Spinal cord (tissue), 9 donors: ENCODE measurements at regions not wholly inside any gene's neighbourhood (a gene's known extent, or its start where the extent isn't known, plus 50 kb on each side); places are given as distances from the start of the nearest gene placed in this dataset.
"Not testable (repeated sequence)": the region's sequence is repeated elsewhere in the genome, so short reads cannot be mapped to it uniquely, and the experiment has no call there.

Experiments used
- DNase-seq, 6 donors: peaks; one replicate each; pipeline versions ENCODE4 v3.0.0 to v3.0.0-alpha.2; 2013 to 2015; ENCODE audit warnings: low spot score in 6 of 6, low read depth in 4 of 6
- H3K27ac ChIP-seq: one replicate; pipeline ENCODE4 v1.5.1; 2013; ENCODE audit warnings: low read depth, low read length, control low read depth
- H3K27me3 ChIP-seq: one replicate; pipeline ENCODE4 v1.6.1; 2013; ENCODE audit warnings: low read length; ENCODE audit not compliant: control insufficient read depth, insufficient read depth
- H3K36me3 ChIP-seq: one replicate; pipeline ENCODE4 v1.6.1; 2013; ENCODE audit warnings: low read length; ENCODE audit not compliant: control insufficient read depth, insufficient read depth
- H3K4me1 ChIP-seq: one replicate; pipeline ENCODE4 v1.6.1; 2013; ENCODE audit warnings: low read length; ENCODE audit not compliant: control insufficient read depth, insufficient read depth
- H3K4me3 ChIP-seq: one replicate; pipeline ENCODE4 v1.5.1; 2013; ENCODE audit warnings: low read depth, low read length, control low read depth
- H3K9me3 ChIP-seq: one replicate; pipeline ENCODE4 v1.6.1; 2013; ENCODE audit warnings: low read length; ENCODE audit not compliant: control insufficient read depth, insufficient read depth
- WGBS: methylation state at CpG from one replicate; pipeline ENCODE4 v1.1.5; 2013; ENCODE audit warnings: missing lambda C conversion rate; ENCODE audit not compliant: insufficient coverage; 5-methylcytosine and 5-hydroxymethylcytosine counted together
- donor health status: healthy.

DNA sequence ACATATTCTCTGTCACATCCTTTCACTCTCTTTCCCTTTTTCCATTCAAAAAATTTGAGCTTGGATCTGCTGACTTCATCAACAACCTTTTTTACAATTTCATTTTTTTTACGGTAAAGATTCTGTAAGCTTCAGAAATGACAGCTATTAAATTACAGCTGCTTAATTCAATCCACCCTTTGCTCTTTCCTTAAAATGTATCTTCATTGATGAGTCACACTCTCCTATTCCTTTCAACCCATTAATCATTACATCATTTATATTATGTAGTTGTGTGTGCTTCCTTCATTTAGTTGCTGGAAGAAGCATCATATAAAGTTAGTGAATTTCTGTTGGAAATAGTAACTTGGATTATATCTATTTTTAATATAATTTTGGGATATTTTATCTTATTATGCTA is 67.1 kb upstream of the MAGI2 start:
- no peaks in the 10 kb centered on the region for H3K36me3 ChIP-seq
- 100% methylated on average over 1 of the region's 1 CpG for WGBS
- no peaks in the 10 kb centered on the region for H3K27me3 ChIP-seq
- H3K9me3 ChIP-seq, result no peaks in the 10 kb centered on the region
- H3K4me1 ChIP-seq, result no peaks in the 10 kb centered on the region
- no peak for DNase-seq
- H3K4me3 ChIP-seq, result no peak overlapping the region
- no peak overlapping the region for H3K27ac ChIP-seq

- Histone ChIP-seq H3K27me3 (no peaks in the 10 kb centered on the region), H3K4me3 (no peak overlapping the region), H3K4me1 (no peaks in the 10 kb centered on the region), H3K27ac (no peak overlapping the region), H3K36me3 (no peaks in the 10 kb centered on the region), H3K9me3 (no peaks in the 10 kb centered on the region)
- WGBS, result 90% methylated on average over 2 of the region's 3 CpGs
- DNase-seq, result no peak
These were observed 61.9 kb upstream of the MAGI2 start for GRCh38 chr7:79515358-79515757.

DNA sequence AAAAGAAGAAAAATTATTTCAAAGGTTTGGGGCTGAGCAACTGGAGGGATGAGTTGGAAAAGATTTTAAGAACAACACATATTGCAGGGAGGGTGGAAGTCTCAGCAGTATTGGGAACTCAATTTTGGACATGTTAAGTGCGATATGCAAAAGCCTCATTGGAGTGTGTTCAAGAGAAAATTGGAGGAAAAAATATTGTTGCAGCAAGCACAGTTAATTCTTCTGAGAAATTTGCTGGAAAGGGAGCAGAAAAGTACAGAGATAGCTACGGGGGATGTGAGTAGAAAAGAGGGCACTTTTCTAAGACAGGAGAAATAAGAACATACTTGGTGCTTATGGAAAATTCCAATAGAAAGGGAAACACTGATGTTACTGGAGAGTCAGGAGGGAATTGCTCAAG is 59.8 kb upstream of the MAGI2 start:
- Histone ChIP-seq H3K36me3 (no peaks in the 10 kb centered on the region), H3K27me3 (no peaks in the 10 kb centered on the region), H3K27ac (no peak overlapping the region), H3K4me3 (no peak overlapping the region), H3K9me3 (no peaks in the 10 kb centered on the region), H3K4me1 (no peaks in the 10 kb centered on the region)
- DNase-seq, result peak in 1 of 6 donors; percentile 81
- 83% methylated on average over 2 of the region's 2 CpGs for WGBS

GRCh38 chr7:79512261-79512660 is 58.8 kb upstream of the MAGI2 start:
- Histone ChIP-seq H3K27me3 (no peaks in the 10 kb centered on the region), H3K4me3 (no peak overlapping the region), H3K4me1 (no peaks in the 10 kb centered on the region), H3K9me3 (no peaks in the 10 kb centered on the region), H3K36me3 (no peaks in the 10 kb centered on the region), H3K27ac (no peak overlapping the region)
- WGBS, result no CpG with 5 or more reads among the region's 3 CpGs
- DNase-seq, result peak in 1 of 6 donors; percentile 39

GRCh38 chr7:79511056-79511455 is 57.6 kb upstream of the MAGI2 start:
- not testable (repeated sequence) for H3K9me3 ChIP-seq, H3K4me3 ChIP-seq, H3K27ac ChIP-seq, DNase-seq, H3K4me1 ChIP-seq, H3K36me3 ChIP-seq, H3K27me3 ChIP-seq
- no CpG with 5 or more reads among the region's 1 CpG for WGBS

- H3K9me3 ChIP-seq, result no peaks in the 10 kb centered on the region
These were observed 53.7 kb upstream of the MAGI2 start for GRCh38 chr7:79507131-79507530.

GRCh38 chr7:79506481-79506880 is 53.0 kb upstream of the MAGI2 start:
- Histone ChIP-seq H3K36me3 (no peaks in the 10 kb centered on the region), H3K27me3 (no peaks in the 10 kb centered on the region), H3K4me1 (no peaks in the 10 kb centered on the region), H3K4me3 (no peak overlapping the region), H3K9me3 (no peaks in the 10 kb centered on the region), H3K27ac (no peak overlapping the region)
- no CpG with 5 or more reads among the region's 2 CpGs for WGBS
- no peak for DNase-seq

More at GRCh38 chr7:79507131-79507530, 53.7 kb upstream of the MAGI2 start:
- H3K36me3 ChIP-seq, result no peaks in the 10 kb centered on the region
- no peak overlapping the region for H3K27ac ChIP-seq
- no CpG with 5 or more reads among the region's 6 CpGs for WGBS
- no peak overlapping the region for H3K4me3 ChIP-seq
- no peaks in the 10 kb centered on the region for H3K4me1 ChIP-seq
- no peaks in the 10 kb centered on the region for H3K27me3 ChIP-seq
- no peak for DNase-seq

GRCh38 chr7:79504607-79505389 is 51.3 kb upstream of the MAGI2 start:
- WGBS, result 80% methylated on average over 1 of the region's 9 CpGs
- Histone ChIP-seq H3K27ac (no peak overlapping the region), H3K4me1 (no peaks in the 10 kb centered on the region), H3K4me3 (no peak overlapping the region), H3K36me3 (no peaks in the 10 kb centered on the region), H3K9me3 (no peaks in the 10 kb centered on the region), H3K27me3 (no peaks in the 10 kb centered on the region)
- peak in 1 of 6 donors; percentile 49 for DNase-seq
